ENCODE measurements at regions not wholly inside any gene's neighbourhood (a gene's known extent, or its start where the extent isn't known, plus 50 kb on each side); places are given as distances from the start of the nearest gene placed in this dataset.

DNA sequence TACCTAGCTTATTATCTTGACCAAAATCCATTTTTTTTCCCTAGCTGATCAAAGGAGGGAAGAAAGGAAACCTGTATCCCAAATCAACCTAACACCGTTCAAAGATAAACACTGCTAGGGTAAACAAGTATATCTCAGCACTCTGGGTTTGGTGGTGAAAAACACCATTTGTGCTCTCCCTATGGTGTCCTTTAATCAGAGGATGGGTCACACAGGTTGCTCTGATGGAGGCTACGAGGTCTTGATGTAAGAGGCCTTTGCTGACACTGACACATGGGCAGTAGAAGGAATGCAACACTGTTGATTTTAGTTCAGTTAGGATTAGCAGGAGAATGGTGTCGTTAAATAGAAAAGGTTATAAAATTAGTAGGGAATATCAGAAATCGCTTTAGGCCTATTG lies 179.3 kb downstream of the HDGFL1 start:
- TF ChIP-seq GATA3 (IDR thresholded peaks at IDR 0.05; ENCODE audit: low read depth, low read length): no peak
- no peak for TF ChIP-seq GATA2 (IDR thresholded peaks at IDR 0.05; ENCODE audit: low read depth, low read length)
